ENCODE measurements at regions not wholly inside any gene's neighbourhood (a gene's known extent, or its start where the extent isn't known, plus 50 kb on each side); places are given as distances from the start of the nearest gene placed in this dataset.

GRCh38 chr21:41037936-41038335 is 130.0 kb upstream of the BACE2 start:
- no peak for TF ChIP-seq RAD21 (conservative IDR thresholded peaks at IDR 0.05)
- TF ChIP-seq, protein P1, sequence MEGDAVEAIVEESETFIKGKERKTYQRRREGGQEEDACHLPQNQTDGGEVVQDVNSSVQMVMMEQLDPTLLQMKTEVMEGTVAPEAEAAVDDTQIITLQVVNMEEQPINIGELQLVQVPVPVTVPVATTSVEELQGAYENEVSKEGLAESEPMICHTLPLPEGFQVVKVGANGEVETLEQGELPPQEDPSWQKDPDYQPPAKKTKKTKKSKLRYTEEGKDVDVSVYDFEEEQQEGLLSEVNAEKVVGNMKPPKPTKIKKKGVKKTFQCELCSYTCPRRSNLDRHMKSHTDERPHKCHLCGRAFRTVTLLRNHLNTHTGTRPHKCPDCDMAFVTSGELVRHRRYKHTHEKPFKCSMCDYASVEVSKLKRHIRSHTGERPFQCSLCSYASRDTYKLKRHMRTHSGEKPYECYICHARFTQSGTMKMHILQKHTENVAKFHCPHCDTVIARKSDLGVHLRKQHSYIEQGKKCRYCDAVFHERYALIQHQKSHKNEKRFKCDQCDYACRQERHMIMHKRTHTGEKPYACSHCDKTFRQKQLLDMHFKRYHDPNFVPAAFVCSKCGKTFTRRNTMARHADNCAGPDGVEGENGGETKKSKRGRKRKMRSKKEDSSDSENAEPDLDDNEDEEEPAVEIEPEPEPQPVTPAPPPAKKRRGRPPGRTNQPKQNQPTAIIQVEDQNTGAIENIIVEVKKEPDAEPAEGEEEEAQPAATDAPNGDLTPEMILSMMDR (IDR thresholded peaks at IDR 0.05; ENCODE audit: poor library complexity, severe bottlenecking) = no peak
- no peak for TF ChIP-seq POLR2AphosphoS5 (IDR thresholded peaks at IDR 0.05)
- TF ChIP-seq MXI1 (conservative IDR thresholded peaks at IDR 0.05; ENCODE audit: poor library complexity, severe bottlenecking) = no peak
- TF ChIP-seq EP300 (conservative IDR thresholded peaks at IDR 0.05; ENCODE audit: poor library complexity, severe bottlenecking) = no peak
- TF ChIP-seq, protein P2, sequence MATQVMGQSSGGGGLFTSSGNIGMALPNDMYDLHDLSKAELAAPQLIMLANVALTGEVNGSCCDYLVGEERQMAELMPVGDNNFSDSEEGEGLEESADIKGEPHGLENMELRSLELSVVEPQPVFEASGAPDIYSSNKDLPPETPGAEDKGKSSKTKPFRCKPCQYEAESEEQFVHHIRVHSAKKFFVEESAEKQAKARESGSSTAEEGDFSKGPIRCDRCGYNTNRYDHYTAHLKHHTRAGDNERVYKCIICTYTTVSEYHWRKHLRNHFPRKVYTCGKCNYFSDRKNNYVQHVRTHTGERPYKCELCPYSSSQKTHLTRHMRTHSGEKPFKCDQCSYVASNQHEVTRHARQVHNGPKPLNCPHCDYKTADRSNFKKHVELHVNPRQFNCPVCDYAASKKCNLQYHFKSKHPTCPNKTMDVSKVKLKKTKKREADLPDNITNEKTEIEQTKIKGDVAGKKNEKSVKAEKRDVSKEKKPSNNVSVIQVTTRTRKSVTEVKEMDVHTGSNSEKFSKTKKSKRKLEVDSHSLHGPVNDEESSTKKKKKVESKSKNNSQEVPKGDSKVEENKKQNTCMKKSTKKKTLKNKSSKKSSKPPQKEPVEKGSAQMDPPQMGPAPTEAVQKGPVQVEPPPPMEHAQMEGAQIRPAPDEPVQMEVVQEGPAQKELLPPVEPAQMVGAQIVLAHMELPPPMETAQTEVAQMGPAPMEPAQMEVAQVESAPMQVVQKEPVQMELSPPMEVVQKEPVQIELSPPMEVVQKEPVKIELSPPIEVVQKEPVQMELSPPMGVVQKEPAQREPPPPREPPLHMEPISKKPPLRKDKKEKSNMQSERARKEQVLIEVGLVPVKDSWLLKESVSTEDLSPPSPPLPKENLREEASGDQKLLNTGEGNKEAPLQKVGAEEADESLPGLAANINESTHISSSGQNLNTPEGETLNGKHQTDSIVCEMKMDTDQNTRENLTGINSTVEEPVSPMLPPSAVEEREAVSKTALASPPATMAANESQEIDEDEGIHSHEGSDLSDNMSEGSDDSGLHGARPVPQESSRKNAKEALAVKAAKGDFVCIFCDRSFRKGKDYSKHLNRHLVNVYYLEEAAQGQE (IDR thresholded peaks at IDR 0.05; ENCODE audit: borderline replicate concordance) = no peak
- no peak for TF ChIP-seq EZH2 (IDR thresholded peaks at IDR 0.05; ENCODE audit: borderline replicate concordance, insufficient read depth, low read length, poor library complexity, severe bottlenecking)
- TF ChIP-seq SMC3 (conservative IDR thresholded peaks at IDR 0.05; ENCODE audit: poor library complexity) = no peak
